Ovary (tissue), 7 donors: ENCODE measurements at regions not wholly inside any gene's neighbourhood (a gene's known extent, or its start where the extent isn't known, plus 50 kb on each side); places are given as distances from the start of the nearest gene placed in this dataset.
"Not testable (repeated sequence)": the region's sequence is repeated elsewhere in the genome, so short reads cannot be mapped to it uniquely, and the experiment has no call there.

Source experiments
- DNase-seq, 5 donors: peaks; one replicate each; pipeline ENCODE4 v3.0.0-alpha.2; 2019 to 2020
- H3K27ac ChIP-seq, 2 donors: fragments of 200-600 bp; one replicate each; pipeline versions ENCODE4 v1.5.1 to v1.8.0; 2019 to 2022
- H3K27me3 ChIP-seq: fragments of 200-600 bp; one replicate; pipeline ENCODE4 v1.8.0; 2022
- H3K36me3 ChIP-seq: fragments of 200-600 bp; sonication (generic); one replicate; pipeline ENCODE4 v1.5.1; 2019
- H3K4me1 ChIP-seq: one replicate; pipeline ENCODE4 v1.8.1; 2013; ENCODE audit warnings: mild to moderate bottlenecking, moderate library complexity; ENCODE audit not compliant: insufficient read depth
- H3K4me3 ChIP-seq: fragments of 200-600 bp; sonication (generic); one replicate; pipeline ENCODE4 v1.5.1; 2017
- H3K9me3 ChIP-seq, 2 donors: fragments of 200-600 bp in 1 of 2; sonication (generic) in 1 of 2; one replicate each; pipeline versions ENCODE4 v1.5.1 to v1.8.1; 2013 to 2019; ENCODE audit warnings: mild to moderate bottlenecking in 1 of 2, moderate library complexity in 1 of 2
- CTCF ChIP-seq, 3 donors: fragments of 450-650 bp in 2 of 3; fragments of 200-600 bp in 1 of 3; IDR thresholded peaks; one replicate each; pipeline versions ENCODE4 v1.5.1 to v1.8.0; 2016 to 2022; ENCODE audit warnings: antibody characterized with exemption in 3 of 3, mild to moderate bottlenecking in 1 of 3
- EP300 ChIP-seq: sonication (generic); formaldehyde crosslinking; IDR thresholded peaks from one replicate; pipeline ENCODE4 v1.6.1; 2017; ENCODE audit warnings: antibody characterized with exemption
- POLR2A ChIP-seq: fragments of 450-650 bp; IDR thresholded peaks from one replicate; pipeline ENCODE4 v1.6.1; 2017; ENCODE audit warnings: antibody characterized with exemption, mild to moderate bottlenecking, moderate library complexity
- WGBS, 3 donors: extraction: QIAGEN DNeasy Blood & Tissue Kit in 1 of 3; methylation state at CpG; one replicate each; pipeline versions ENCODE4 v1.1.5 to v1.1.7; 2013 to 2017; 5-methylcytosine and 5-hydroxymethylcytosine counted together
- intact Hi-C, 4 donors: fragments of 100-400 bp; cut with DNase I; formaldehyde crosslinking; loops; one replicate each; pipeline versions ENCODE4 v1.11.0 to v1.15.1; 2022 to 2023
- donor health status: DM: no; HTN: no; CAD: no; lungs with moderate emphysema.
- donor health status: DM: no; HTN: no; CAD: no.
- donor health status: Bipolar disorder and iron deficiency.
- donor health status: DM: no; HTN: no; CAD: no.
- donor health status: DM: yes; HTN: yes; CAD: no.

- intact Hi-C loops = no loop called here
- Histone ChIP-seq H3K36me3 (no peaks in the 10 kb centered on the region), H3K27ac (no peak overlapping the region), H3K4me1 (no peaks in the 10 kb centered on the region), H3K27me3 (no peaks in the 10 kb centered on the region), H3K9me3 (peaks cover 0 to 4% of the 10 kb centered on the region in 2 donors), H3K4me3 (no peak overlapping the region)
- TF ChIP-seq EP300 (no peak), POLR2A (no peak), CTCF (IDR thresholded peaks at IDR 0.05) (no peak)
- DNase-seq = no peak
- WGBS, 3 donors = 77 to 78% (median 77%) methylated on average over 8 of the region's 8 CpGs
Measured at GRCh38 chr16:26456074-26456473, 610.7 kb upstream of the C16orf82 start.

- Histone ChIP-seq H3K4me3 (no peak overlapping the region), H3K4me1 (no peaks in the 10 kb centered on the region), H3K36me3 (no peaks in the 10 kb centered on the region), H3K9me3 (peaks cover 0 to 4% of the 10 kb centered on the region in 2 donors), H3K27me3 (no peaks in the 10 kb centered on the region), H3K27ac (no peak overlapping the region)
- TF ChIP-seq EP300 (no peak), POLR2A (no peak), CTCF (IDR thresholded peaks at IDR 0.05) (no peak)
- no peak for DNase-seq
- WGBS, 3 donors = 42 to 53% (median 49%) methylated on average over 7 of the region's 7 CpGs
- intact Hi-C loops = no loop called here
Measured at GRCh38 chr16:26457095-26457494, 609.6 kb upstream of the C16orf82 start.

GRCh38 chr16:26457882-26458281, 608.8 kb upstream of the C16orf82 start:
- H3K4me1 ChIP-seq = no peaks in the 10 kb centered on the region

GRCh38 chr16:26464576-26465266, 602.0 kb upstream of the C16orf82 start:
- Histone ChIP-seq H3K36me3 (no peaks in the 10 kb centered on the region), H3K4me3 (no peak overlapping the region), H3K4me1 (no peaks in the 10 kb centered on the region), H3K27me3 (no peaks in the 10 kb centered on the region), H3K9me3 (no peaks in the 10 kb centered on the region), H3K27ac (no peak overlapping the region)
- WGBS, 3 donors = 85 to 93% (median 90%) methylated on average over 7 of the region's 7 CpGs
- DNase-seq = no peak
- TF ChIP-seq EP300 = no peak
- no peak for TF ChIP-seq POLR2A
- no peak for TF ChIP-seq CTCF (IDR thresholded peaks at IDR 0.05)
- intact Hi-C loops = no loop called here

More at GRCh38 chr16:26457882-26458281, 608.8 kb upstream of the C16orf82 start:
- Histone ChIP-seq H3K27me3 (no peaks in the 10 kb centered on the region), H3K9me3 (peaks cover 0 to 4% of the 10 kb centered on the region in 2 donors), H3K36me3 (no peaks in the 10 kb centered on the region), H3K27ac (no peak overlapping the region), H3K4me3 (no peak overlapping the region)
- intact Hi-C loops = no loop called here
- no peak for TF ChIP-seq EP300
- no peak for TF ChIP-seq CTCF (IDR thresholded peaks at IDR 0.05)
- no peak for TF ChIP-seq POLR2A
- 86% methylated on average over 4 of the region's 4 CpGs for WGBS, 3 donors
- DNase-seq = no peak

- H3K27ac ChIP-seq, H3K27me3 ChIP-seq, intact Hi-C loops, H3K4me3 ChIP-seq, H3K36me3 ChIP-seq, H3K4me1 ChIP-seq, H3K9me3 ChIP-seq, DNase-seq: not testable (repeated sequence)
- WGBS, 3 donors = 79 to 87% (median 84%) methylated on average over 10 of the region's 10 CpGs
Measured at GRCh38 chr16:26474405-26474804, 592.3 kb upstream of the C16orf82 start.
